EH (cell line): ENCODE measurements at regions not wholly inside any gene's neighbourhood (a gene's known extent, or its start where the extent isn't known, plus 50 kb on each side); places are given as distances from the start of the nearest gene placed in this dataset.

ENCODE experiments used
- DNase-seq: peaks from one replicate; pipeline ENCODE4 v3.0.0-alpha.2; 2015; ENCODE audit warnings: low read depth

GRCh38 chr7:94274828-94275227, 119.9 kb upstream of the COL1A2 start:
- no peak for DNase-seq

- DNase-seq, result no peak
Measured at GRCh38 chr7:94276027-94276426, 118.7 kb upstream of the COL1A2 start.

GRCh38 chr7:94276795-94277194, 117.9 kb upstream of the COL1A2 start:
- peak; percentile 68 for DNase-seq

- DNase-seq, result no peak
Measured at GRCh38 chr7:94277236-94277635, 117.5 kb upstream of the COL1A2 start.

GRCh38 chr7:94280851-94281250, 113.8 kb upstream of the COL1A2 start:
- no peak for DNase-seq

GRCh38 chr7:94284104-94284503, 110.6 kb upstream of the COL1A2 start:
- DNase-seq, result no peak

- DNase-seq, result peak; percentile 59
Measured at GRCh38 chr7:94286111-94286510, 108.6 kb upstream of the COL1A2 start.

- DNase-seq, result peak; percentile 29
Measured at GRCh38 chr7:94288096-94288495, 106.6 kb upstream of the COL1A2 start.

- DNase-seq, result peak; percentile 90
Measured at GRCh38 chr7:94289071-94289470, 105.6 kb upstream of the COL1A2 start.

- no peak for DNase-seq
Measured at GRCh38 chr7:94294471-94295131, 100.1 kb upstream of the COL1A2 start.

GRCh38 chr7:94295850-94296249, 98.8 kb upstream of the COL1A2 start:
- peak; percentile 91 for DNase-seq

GRCh38 chr7:94296881-94297280, 97.8 kb upstream of the COL1A2 start:
- DNase-seq, result peak; percentile 60

GRCh38 chr7:94297397-94297838, 97.3 kb upstream of the COL1A2 start:
- peak; percentile 99 for DNase-seq

- DNase-seq, result peak; percentile 88
Measured at GRCh38 chr7:94298943-94299342, 95.8 kb upstream of the COL1A2 start.

- DNase-seq, result peak; percentile 26
Measured at GRCh38 chr7:94300176-94300835, 94.4 kb upstream of the COL1A2 start.

GRCh38 chr7:94301024-94301586, 93.6 kb upstream of the COL1A2 start:
- DNase-seq, result peak; percentile 99

- no peak for DNase-seq
Measured at GRCh38 chr7:94303118-94303517, 91.6 kb upstream of the COL1A2 start.

- DNase-seq, result peak; percentile 85
Measured at GRCh38 chr7:94303695-94304094, 91.0 kb upstream of the COL1A2 start.

GRCh38 chr7:94304878-94305277, 89.8 kb upstream of the COL1A2 start:
- no peak for DNase-seq

- no peak for DNase-seq
Measured at GRCh38 chr7:94305836-94306235, 88.9 kb upstream of the COL1A2 start.

- no peak for DNase-seq
Measured at GRCh38 chr7:94307399-94308048, 87.2 kb upstream of the COL1A2 start.

- DNase-seq, result no peak
Measured at GRCh38 chr7:94311515-94311914, 83.2 kb upstream of the COL1A2 start.

GRCh38 chr7:94313926-94314325, 80.8 kb upstream of the COL1A2 start:
- DNase-seq, result peak; percentile 84
